GM20000 (cell line): ENCODE measurements at regions not wholly inside any gene's neighbourhood (a gene's known extent, or its start where the extent isn't known, plus 50 kb on each side); places are given as distances from the start of the nearest gene placed in this dataset.

Source experiments
- DNase-seq: peaks from one replicate; pipeline ENCODE4 v3.0.0; 2012; ENCODE audit warnings: low spot score
- TF ChIP-seq, protein P1 (sequence below): IDR thresholded peaks from 2 replicates; pipeline ENCODE4 v1.5.1; 2012; ENCODE audit warnings: mild to moderate bottlenecking, control low read depth; ENCODE audit errors: extremely low read depth, missing control alignments

DNA sequence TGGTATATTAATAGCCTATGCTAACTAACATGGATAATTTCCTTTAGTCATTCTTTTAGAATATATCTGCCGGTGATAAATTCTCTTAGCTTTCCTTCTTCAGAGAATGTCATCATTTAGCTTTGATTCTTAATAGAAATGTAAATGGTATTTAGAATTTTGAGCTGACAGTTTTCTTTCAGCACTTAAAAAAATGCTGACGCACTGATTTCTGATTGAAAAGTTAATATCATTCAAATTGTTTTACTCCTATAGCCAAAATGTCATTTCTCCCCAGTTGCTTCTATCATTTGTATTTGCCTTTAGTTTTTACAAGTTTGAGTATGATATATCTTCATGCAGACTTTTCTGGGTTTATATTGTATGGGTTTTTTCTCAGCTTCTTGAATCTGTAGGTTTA is 668.0 kb downstream of the LTN1 start:
- no peak for DNase-seq
- TF ChIP-seq, protein P1, sequence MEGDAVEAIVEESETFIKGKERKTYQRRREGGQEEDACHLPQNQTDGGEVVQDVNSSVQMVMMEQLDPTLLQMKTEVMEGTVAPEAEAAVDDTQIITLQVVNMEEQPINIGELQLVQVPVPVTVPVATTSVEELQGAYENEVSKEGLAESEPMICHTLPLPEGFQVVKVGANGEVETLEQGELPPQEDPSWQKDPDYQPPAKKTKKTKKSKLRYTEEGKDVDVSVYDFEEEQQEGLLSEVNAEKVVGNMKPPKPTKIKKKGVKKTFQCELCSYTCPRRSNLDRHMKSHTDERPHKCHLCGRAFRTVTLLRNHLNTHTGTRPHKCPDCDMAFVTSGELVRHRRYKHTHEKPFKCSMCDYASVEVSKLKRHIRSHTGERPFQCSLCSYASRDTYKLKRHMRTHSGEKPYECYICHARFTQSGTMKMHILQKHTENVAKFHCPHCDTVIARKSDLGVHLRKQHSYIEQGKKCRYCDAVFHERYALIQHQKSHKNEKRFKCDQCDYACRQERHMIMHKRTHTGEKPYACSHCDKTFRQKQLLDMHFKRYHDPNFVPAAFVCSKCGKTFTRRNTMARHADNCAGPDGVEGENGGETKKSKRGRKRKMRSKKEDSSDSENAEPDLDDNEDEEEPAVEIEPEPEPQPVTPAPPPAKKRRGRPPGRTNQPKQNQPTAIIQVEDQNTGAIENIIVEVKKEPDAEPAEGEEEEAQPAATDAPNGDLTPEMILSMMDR, result no peak

DNA sequence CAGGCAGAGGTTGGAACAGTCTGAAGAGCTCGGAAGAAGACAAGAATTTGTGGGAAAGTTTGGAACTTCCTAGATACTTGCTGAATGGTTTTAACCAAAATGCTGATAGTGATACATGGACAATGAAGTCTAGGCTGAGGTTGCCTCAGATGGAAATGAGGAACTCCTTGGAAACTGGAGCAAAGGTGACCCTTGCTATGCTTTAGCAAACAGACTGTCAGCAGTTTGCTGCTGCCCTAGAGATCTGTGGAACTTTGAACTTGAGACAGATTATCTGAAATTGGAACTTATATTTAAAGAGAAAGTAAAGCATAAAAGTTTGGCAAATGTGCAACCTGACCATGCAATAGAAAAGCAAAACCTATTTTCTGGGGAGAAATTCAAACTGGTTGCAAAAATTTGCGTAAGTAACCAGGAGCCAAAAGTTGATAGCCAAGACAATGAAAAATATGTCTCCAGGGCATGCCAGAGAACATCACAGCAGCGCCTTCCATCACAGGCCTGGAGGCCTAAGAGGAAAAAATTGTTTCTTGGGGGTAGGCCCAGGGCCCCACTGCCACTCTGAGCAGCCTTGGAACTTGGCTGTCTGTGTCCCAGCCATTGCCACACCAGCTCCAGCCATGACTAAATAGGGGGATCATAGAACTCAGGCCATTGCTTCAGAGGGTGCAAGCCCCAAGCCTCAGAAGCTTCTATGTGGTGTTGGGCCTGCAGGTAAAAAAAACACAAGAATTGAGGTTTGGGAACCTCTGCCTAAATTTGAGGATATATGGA is 675.3 kb downstream of the LTN1 start:
- TF ChIP-seq, protein P1, result no peak
- DNase-seq, result no peak

DNA sequence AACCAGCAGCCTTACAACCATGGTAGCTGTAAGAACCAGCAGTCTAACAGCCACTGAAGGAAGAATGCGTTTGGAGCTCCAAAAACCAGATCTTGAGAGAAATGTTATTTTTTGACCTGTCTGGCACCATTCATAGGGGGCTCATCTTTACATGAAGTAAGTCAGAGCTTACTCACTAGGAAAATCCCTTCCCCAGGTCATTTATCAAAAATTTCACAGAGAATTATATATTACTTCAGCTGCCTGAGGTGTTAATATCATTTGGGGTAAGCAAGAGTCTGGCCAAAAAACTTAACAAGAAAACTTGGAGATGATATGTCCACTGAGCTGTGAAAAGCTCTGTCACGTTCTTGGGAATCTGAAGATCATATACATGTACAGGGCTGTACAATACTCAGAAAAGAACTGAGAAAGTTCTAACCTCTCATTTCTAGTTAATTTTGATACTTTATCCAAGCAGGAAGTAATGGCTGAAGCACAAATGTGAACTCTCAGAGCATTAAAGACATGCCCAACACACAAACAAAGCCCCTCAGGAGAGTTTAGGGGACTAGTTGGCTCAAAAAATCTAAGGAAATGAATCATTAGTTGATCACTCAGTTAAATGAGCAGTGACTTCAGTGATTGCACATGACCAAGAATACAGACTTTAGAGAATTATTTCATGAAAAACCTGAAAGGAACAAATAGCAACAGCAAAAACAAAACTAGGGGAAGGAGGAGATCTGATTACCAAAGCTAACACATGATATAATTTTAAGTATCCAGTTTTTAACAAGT is 681.1 kb downstream of the LTN1 start:
- DNase-seq, result no peak
- TF ChIP-seq, protein P1, result no peak

DNA sequence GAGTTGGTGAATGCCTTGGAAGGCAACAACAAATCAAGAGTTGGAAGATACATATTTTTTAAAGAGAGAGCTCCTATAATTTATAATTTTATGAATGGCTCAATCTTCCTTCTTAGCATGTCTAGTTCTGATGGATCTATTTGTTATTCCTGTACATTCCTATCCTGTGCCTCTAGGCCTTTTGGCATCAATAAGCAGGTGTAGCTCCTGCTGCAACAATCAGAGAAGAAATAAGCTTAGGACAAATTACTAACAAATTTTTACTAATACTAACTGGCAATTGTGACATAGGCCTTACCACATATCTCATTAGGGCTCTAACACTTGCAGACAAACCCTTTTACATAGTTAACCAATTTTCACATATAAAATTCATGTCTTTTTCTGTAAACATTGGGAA is 682.0 kb downstream of the LTN1 start:
- TF ChIP-seq, protein P1, result no peak
- no peak for DNase-seq

DNA sequence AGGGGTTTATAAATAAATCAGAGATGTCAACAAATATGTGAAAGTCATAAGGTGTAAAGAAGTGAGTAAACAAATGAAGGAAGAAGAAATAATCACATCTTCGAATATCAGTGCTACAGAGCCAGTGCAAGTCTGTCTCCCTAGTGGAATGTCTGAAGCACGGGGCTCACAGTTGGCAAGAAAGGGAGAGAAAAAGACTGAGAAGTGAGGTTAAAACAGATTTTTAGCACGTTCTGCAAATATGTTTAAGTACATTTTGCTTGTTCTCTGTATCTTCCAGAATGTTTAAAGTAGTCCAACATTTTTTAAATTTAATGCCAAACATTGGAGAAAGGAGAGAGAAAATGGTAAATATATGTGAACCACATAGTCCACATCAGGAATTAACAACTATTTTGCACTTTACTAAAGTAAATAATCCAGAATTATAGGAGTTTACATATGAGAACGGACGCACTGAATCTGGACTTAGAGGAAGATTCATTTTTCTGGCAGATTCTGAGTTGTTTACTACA is 682.4 kb downstream of the LTN1 start:
- TF ChIP-seq, protein P1, result no peak
- no peak for DNase-seq

DNA sequence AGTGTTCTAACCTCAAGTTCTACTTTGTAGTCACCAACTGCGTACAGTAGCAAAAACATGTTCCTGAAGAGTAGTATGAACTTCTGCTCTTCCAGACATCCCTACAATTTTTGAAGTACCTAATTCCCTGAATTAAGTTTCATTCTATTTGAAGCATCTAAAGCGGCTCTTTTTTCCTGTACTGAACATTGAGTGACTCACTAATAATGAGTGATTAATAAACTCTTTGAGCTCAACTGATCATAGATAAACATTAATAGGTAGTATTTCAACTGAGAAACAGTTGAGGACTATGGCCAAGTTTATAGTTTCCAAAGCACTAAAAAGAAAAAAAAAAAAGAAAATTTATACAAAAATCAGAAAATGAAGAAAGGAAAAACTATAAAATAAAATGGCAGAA is 683.1 kb downstream of the LTN1 start:
- DNase-seq, result no peak
- TF ChIP-seq, protein P1, result no peak

DNA sequence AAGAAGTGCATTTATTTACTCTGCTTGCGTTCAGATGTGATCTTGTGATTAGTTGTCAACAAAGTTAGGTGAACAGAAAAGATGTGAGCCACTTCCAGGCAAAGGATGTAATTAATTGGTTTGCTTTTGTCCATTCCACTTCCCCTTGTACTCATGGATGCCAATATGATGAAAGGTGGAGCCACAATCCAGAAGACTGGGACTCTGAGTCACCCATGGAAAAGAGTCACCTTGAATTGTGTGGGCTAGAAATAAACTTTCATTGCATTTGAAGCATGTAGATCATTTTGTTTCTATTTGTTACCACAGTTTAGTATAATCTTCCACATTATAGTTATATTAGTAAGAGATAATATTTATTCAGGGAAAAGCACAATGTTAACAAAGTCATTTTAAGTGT is 684.2 kb downstream of the LTN1 start:
- TF ChIP-seq, protein P1, result no peak
- no peak for DNase-seq
